HUDEP-2 (cell line): ENCODE measurements at regions not wholly inside any gene's neighbourhood (a gene's known extent, or its start where the extent isn't known, plus 50 kb on each side); places are given as distances from the start of the nearest gene placed in this dataset.
A peak's percentile ranks its signal among the peaks of the same experiment; 100 is the strongest.

Experiments used
- DNase-seq, 76 experiments: peaks; one replicate each; lab custom pipeline; 2025; ENCODE audit not compliant: unreplicated experiment in 76 of 76; lab: John Stamatoyannopoulos, UW

DNA sequence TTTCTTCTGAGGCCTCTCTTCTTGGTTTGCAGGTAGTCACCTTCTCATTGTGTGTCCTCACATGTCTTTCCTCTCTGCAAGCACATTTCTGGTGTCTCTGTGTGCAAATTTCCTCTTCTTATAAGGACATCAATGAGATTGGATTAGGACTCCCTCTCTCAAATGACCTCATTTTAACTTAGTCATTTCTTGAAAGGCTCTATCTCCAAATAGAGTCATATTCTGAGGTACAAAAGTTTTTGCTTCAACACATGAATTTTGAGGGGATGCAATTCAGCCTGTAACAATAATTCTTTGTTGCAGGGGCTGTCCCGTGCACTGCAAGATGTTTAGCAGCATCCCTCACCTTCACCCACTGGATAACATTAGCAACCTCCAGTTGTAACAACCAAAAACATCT is 115.0 kb upstream of the DCBLD2 start:
- no peak for DNase-seq

DNA sequence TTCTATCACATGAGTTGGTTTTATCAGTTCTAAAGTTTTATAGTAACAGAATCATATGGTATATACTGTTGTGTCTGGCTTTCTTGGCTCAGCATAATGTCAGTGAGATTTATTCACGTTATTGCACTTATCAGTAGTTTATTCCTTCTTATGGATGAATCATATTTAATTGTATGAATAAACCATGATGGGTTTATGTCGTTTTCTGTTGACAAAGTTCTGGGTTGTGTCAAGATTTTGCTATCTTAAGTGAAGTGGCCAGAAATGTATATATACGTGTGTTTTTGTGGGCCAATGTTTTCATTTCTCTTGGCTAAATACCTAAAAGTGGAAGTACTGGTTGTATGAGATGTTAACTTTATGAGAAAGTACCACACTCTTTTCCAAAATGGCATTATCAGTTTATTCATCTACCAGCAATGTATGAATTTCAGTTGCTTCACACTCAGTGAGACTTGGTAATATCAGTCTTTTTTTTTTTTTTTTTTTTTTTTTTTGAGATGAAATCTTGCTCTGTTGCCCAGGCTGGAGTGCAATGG is 112.4 kb upstream of the DCBLD2 start:
- no peak for DNase-seq

DNA sequence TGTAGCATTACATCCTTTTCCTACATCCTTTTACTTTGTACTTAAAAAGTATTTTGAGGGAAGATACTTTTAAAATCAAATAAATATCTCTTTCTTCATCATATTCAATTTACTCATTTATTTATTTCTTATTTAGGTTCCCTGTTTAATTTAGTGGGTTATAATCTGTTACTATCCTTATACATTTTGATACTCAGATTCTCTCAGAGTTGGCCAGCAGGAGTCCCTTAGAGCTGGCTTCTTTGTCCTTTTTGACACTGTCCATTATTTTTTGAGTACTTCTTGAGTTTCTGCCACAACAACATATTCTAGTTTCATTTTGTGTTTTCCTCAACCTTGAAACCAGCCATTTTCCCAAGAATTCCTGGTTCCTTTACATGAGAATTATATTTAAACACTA is 111.6 kb upstream of the DCBLD2 start:
- no peak for DNase-seq

DNA sequence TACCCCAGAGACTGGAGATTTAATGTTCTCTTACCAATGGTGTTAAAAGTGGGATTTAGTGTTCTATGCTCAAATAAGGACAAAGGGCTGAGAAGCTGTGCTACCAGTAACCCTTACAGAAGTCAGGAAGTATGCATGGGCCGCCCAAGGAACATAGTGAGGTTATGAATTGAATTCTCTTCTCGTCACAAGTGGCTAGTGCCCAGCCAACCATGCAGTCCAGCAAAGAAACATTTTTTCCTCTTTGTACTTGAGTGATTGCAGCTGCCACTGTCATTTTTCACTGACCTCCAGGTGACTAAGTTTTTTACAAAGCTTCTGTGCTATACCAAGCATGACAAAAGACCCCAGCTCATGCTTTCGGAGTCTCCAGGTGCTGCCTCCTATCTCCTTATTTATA is 110.6 kb upstream of the DCBLD2 start:
- DNase-seq, result no peak

DNA sequence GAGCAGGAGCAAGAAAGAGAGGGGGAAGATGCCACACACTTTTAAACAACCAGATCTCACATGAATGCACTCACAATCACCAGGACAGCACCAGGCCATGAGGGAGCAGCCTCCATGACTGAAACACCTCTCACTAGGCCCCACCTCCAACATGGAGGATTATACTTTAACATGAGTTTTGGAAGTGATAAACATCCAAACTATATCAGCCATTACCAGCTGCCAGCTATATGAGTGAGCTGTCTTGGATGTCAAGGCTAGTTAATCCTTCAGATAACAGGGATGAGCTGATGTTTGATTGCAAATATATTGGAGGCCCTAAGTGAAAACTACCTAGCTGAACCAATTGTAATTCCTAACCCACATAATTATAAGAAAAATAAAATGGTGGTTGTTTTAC is 108.4 kb upstream of the DCBLD2 start:
- peak in 4 of 76 experiments; percentile 23 to 35 (median 28) for DNase-seq

DNA sequence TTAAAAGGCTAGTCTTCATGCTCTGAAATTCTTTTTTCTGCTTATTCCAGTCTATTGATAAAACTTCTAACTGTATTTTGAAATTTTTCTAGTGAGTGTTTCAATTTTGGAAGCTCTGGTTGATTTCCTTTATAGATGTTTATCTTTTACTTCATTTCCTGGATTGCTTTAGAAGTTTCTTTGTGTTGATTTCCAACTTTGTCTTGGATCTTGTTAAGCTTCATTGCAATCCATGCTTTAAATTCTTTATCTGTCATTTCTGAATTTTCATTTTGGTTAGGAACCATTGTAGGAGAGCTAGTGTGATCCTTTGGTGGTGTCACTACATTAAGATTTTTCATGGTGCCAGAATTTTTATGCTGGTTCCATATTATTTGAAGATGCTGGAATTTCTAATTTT is 105.2 kb upstream of the DCBLD2 start:
- no peak for DNase-seq

DNA sequence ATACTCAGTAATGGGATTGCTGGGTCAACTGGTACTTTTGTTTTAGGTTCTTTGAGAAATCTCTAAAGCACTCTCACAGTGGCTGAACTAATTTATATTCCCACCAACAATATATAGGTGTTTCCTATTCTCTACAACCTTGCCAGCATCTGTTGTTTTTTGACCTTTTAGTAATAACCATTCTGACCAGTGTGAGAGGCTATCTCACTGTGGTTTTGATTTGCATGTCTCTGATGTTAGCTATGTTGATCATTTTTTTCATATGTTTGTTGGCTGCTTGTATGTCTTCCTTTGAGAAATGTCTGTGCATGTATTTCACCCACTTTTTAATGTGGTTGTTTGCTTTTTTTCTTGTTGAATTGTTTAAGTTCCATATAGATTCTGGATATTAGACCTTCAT is 98.2 kb upstream of the DCBLD2 start:
- no peak for DNase-seq

DNA sequence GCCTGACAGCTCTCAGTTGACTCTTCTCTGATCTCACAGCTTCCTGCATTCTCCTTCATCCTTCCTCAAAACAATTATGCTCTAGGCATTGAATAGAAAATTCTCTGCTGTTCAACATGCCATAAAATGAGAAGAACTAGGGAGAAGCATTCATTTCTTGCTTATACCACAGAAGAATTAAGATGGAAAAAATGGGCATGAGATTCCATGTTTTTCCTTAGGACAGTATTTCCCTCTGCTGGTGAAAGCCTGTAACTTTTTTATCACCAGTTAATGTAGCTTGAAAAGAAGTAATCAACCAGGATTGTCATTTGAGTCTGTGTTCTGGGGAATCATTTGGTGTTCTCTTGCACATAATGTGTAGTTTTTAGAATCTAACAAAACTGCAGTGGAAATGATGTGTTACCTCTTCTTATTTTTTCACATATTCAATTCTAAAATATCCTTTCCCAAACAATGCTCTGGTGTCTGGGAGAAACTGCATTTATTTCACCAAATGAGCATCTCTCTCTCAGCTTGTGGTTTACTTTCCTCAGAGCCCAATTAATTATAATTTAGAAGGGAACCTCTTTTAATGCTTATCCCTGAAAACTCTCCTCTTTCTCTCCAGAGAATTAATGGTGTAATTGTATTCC is 92.8 kb upstream of the DCBLD2 start:
- peak in 6 of 76 experiments; percentile 4 to 17 (median 12) for DNase-seq

DNA sequence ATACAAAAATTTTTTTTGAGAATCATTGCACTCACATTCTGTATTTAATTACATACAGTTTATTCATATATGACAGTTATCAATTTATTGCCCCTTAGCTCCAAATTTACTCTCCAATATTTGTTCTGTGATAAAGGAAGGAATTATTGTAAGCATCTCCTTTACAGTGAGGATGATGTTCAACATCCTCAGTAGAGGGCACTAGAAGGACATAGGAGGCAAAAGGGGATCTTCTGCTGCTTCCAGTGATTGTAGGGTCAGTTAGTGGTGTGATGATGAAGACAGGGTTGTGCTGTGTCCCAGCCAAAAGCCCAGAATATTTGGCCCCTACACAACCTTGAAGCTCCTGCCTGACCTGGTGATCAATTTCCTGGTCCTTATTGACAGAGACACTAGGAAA is 89.9 kb upstream of the DCBLD2 start:
- no peak for DNase-seq

DNA sequence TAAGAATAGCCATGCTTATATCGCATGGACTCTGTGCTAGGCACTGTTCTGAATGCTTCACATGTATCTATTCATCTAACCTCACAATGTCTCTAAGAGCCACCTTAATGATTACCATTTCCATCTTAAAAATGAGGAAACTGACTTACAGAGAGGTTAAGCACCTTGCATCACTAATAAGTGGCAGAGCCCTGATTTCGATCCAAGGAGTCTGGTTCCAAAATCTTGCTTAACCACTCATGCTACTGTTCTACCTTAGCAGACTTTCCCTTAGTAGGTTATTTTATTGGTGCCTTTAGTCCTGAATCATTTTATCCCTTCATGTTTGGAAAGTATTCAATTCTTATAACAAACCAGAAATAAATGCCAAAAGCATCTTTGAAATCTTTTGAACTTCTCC is 89.2 kb upstream of the DCBLD2 start:
- DNase-seq, result no peak

DNA sequence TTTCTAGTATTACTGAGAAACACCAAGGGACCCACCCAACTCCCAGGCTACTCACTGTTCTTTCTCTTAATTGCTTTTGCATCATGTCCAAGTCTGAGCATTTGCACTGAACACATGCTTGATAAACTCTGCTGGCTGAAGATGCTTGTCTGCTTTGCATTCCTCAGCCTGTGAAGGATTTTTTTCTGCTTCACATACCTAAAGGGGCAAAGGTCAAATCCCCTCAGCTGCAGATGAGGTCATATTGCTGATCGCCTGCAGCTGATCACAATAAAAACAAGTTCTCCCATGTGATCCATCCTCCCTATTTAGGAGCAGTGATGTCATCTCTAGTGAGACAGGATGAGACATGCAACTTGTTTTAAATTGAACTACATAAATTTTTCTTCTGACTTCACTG is 84.6 kb upstream of the DCBLD2 start:
- DNase-seq, result no peak

DNA sequence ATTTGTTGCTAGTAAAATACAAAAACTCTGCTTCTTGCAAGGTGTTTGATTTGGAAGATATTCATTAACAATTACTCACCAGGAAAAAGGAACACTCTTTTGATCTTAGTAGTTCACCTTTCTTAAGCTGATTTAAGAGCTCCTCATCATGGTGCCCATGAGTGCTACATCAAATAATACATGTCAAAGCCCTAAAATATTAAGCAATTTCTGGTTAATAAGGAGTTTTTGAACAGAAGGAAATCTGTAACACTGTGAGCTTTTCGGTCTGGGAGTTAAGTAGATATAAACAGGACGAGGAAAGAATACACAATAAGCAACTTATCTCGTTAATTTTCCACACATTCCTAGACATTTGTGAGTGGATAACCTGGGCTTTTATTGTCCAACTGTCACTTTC is 83.9 kb upstream of the DCBLD2 start:
- no peak for DNase-seq

DNA sequence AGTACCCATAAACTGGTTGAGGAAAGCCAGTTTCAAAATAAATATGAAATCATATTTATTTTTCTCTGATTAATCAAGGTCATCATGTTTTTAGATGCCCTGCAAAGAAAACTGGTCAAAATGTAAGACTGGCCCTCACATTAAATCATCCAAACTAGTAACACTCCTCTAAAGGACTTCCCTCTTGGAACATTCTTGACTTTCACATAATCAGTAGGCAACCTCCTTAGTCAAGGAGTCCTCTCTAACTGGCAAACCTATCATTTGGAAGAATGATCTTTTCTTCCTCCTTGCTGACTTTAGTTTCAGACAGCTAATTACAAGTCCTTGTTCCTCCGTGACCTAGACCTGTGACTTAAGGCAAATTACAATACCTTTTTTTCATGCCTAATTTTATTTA is 82.5 kb upstream of the DCBLD2 start:
- no peak for DNase-seq

DNA sequence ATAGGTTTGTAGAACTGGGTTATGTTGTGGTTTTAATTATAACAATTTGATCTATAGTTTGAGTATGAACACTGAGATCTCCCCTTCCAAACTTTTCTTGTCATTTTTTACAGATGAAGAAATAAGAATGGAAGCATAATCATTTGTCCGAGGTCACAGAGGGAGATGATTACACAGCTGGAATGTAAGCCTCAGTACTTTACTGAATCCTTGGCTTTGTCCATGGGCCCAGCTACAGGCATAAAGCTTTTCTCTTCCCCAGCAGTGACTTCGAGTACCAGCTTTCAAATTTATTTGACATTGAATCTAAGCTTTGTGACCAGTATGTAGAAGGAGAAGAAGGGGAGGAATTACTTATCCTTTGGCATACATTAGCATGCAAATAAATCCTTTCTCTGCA is 80.9 kb upstream of the DCBLD2 start:
- no peak for DNase-seq

DNA sequence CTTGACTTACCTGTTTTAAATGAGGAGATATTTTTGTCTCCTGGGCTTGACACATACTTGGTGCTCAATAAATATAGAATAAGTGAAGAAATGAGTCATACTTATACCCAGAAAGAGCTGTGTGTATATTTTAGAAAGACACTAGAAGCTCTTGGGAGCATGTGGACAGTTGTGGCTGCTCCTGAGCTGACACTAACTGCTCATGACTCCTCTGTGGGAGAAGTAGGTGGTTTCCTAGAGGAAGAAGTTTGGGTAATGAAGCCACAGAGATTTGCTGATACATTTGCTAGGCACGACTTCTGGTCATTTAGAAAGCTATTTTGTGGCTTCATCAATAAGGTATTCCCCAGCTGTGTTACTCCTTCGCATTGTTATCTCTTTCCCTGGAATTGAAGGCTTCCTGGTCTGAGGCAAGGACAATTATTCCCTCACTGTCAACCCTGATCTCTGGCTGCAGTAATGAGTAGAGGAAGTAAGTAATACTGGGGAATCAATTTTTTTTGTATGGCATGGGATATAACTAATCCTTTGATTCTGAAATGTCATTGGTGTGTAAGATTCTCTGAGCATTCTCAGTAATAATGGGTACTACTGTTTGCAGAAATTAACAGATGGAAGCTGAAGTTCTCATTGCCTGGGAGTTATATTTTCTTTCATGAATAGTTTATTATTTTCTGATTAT is 79.6 kb upstream of the DCBLD2 start:
- no peak for DNase-seq

DNA sequence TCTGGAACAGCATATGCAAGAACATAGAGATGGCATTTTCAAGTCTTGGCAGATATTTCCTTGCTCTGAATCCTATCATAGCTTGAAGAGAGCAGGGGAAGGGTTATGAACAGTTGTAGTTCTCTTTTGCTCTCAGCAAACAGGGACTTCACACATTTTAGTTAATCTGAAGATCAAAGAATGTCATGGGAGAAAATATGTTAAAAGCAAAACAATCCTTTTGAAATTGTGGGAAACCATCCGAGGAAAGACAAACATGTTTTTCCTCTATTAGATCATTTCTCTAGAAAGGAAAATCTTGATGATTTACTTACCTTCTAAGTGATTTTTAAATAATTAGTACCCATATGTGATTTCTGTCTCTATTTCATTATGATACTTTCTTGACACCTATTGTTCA is 77.8 kb upstream of the DCBLD2 start:
- no peak for DNase-seq

DNA sequence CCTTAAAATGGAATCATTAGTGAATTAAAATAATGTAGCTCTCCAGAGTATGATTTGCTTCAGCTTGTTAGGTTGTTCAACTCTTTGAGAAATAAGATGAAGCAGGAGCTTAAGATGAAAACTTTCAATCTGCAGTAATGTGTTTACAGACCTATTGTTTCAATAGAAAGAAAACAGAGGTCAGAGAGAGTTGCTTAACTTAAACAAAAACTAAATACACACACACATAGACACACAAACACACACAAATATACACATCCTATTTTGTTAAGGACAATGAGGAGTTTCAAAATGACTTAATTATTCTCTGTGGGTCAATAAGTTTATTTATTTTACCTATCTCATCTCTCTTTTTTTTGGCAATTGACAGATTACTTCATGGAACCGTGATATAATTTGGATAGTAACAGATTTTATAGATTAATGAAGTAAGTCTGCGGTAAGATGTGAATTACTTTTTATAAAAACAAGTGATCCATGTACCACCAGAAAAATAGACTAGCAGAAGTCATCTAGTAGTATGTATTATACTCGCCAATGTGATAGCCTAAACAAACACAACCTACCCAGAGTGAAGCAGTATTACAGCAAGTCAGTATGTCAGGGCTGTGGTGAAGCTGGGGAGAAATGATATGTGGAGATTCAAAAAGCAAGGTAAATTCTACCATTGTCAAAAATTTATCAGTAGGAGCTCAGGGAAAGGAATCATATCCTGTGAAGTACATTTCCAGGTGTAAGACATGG is 76.7 kb upstream of the DCBLD2 start:
- DNase-seq, result no peak

DNA sequence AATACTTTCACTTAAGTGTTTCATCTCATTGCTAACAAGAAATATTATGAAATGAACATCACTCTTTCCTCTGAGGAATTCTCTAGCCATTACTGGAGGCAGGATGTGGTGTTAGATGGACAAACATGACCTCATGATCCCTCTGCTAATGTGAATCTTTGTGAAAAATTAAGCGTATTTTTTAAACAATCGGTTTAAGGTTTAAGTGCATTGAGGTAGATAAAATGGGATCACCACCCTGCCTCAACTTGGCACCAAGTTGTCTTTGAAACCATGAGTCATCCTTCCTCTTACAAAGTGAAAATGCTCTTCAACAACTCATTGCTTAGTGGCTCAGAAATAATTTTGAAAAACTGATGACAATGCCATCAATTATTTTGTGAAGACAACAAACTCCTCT is 76.0 kb upstream of the DCBLD2 start:
- DNase-seq, result no peak

DNA sequence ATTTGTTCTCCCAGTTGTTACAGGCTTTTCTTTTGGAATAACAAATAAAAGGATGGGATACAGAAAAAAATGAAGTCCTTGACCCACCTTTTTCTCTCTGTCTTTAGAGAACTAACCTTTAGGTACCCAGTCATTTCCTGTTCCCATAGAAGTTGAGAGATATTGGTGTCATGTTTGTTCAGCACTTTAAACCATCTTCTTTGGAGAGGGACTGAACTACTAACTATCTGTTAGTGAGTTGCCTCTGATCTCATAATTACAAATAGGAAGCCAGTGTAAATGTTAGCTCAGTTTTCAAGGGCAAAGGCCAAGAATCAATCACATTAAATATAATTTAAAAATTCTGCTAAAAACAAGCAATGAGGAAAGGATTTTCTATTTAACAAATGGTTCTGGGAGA is 72.9 kb upstream of the DCBLD2 start:
- DNase-seq, result no peak

DNA sequence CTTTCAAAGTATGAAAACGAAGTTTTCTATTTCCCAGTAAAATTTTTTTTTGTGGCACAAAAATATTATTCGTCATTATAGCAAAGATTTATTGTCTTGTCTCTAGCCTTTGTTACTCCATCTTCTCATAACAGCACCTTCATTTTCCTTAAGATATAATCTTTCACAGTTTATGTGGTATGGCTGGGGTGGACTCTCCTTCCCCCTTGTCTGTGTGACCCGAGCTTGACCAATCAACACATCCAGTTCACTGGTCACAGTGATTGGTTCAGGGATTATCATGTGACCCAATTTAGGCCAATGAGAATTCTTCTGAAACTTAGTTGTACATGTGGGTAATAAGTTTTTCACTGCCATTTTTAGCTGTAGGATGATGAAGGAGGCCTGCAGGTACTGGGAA is 71.2 kb upstream of the DCBLD2 start:
- DNase-seq, result no peak

DNA sequence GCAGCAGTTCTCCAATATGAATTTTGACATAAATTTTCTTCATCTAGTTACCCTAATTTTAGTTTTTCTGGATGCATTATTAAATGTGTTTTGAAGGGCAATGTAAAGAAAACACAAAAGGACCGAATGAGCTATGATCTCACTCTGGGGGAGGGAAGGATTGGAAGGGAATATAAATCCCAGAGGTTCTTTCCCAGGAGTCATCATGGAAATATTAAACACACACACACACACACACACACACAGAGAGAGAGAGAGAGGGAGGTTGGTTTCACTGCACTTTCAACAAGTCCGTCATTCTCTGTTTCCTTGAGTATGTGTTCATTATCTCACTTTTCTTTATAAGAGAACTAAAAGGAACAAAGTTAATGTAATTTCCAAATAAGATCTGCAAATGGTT is 70.7 kb upstream of the DCBLD2 start:
- DNase-seq, result no peak

DNA sequence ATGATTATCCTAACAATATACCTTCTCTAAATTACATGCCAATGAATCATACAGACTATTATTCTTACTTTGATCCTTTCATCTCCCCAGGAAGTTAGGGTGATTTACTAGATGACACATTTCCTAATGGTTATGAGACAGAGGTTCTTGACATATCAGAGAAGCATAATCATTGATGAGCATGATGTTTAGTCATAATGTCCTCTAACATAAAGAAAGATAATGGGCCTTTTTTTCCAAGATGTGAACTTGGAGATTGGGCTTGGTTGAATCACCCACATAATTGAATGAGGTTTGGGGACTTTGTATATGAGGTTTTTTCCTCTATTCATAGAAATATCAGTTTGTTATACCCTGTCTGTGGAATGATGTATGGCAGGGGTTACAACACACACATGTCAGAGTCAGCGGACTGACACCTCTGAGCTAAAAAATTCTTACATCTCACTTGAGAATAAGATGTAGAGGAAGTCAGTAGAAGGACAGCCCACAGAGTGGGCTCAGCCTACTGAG is 69.7 kb upstream of the DCBLD2 start:
- DNase-seq, result peak in 1 of 76 experiments; percentile 5
